MCF 10A (cell line): ENCODE measurements at regions not wholly inside any gene's neighbourhood (a gene's known extent, or its start where the extent isn't known, plus 50 kb on each side); places are given as distances from the start of the nearest gene placed in this dataset.
A peak's percentile ranks its signal among the peaks of the same experiment; 100 is the strongest.
"Not testable (repeated sequence)": the region's sequence is repeated elsewhere in the genome, so short reads cannot be mapped to it uniquely, and the experiment has no call there.

Source experiments
- BruUV-seq: library from RNA; stranded (reverse); fragments of 400-500 nt; replicated peaks from 2 replicates; lab custom pipeline; 2021; lab: Mats Ljungman, UMichigan
- CTCF ChIA-PET: fragments of 300-600 bp; sonication (Branson Sonifier 250); formaldehyde crosslinking; extraction: SDS; loops from one replicate; lab custom pipeline; 2021; ENCODE audit warnings: antibody characterized with exemption, inconsistent platforms; lab: Yijun Ruan, JAX
- POLR2A ChIA-PET: fragments of 300-600, 350-650 bp; sonication (Branson Sonifier 250); formaldehyde crosslinking; extraction: SDS; loops from one replicate; lab custom pipeline; 2020; ENCODE audit warnings: antibody characterized with exemption, inconsistent platforms; lab: Yijun Ruan, JAX
- DNase-seq: peaks from one replicate; pipeline ENCODE4 v3.0.0-alpha.2; 2018; ENCODE audit not compliant: unreplicated experiment
- H3K27ac Mint-ChIP-seq: one replicate; pipeline ENCODE4 v1.8.0; 2022; ENCODE audit warnings: mild to moderate bottlenecking, low read depth, mixed read lengths; ENCODE audit not compliant: unreplicated experiment
- H3K27me3 Mint-ChIP-seq: one replicate; pipeline ENCODE4 v1.8.0; 2022; ENCODE audit warnings: mixed read lengths; ENCODE audit not compliant: insufficient read depth, unreplicated experiment
- H3K36me3 Mint-ChIP-seq: one replicate; pipeline ENCODE4 v1.8.0; 2022; ENCODE audit warnings: mild to moderate bottlenecking, moderate library complexity, mixed read lengths; ENCODE audit not compliant: insufficient read depth, unreplicated experiment
- H3K4me1 Mint-ChIP-seq: one replicate; pipeline ENCODE4 v1.8.0; 2022; ENCODE audit warnings: mixed read lengths; ENCODE audit not compliant: insufficient read depth, unreplicated experiment
- H3K4me3 Mint-ChIP-seq: one replicate; pipeline ENCODE4 v1.8.0; 2022; ENCODE audit warnings: mild to moderate bottlenecking, moderate library complexity, mixed read lengths; ENCODE audit not compliant: unreplicated experiment
- H3K9me3 Mint-ChIP-seq: one replicate; pipeline ENCODE4 v1.8.0; 2022; ENCODE audit warnings: mixed read lengths; ENCODE audit not compliant: unreplicated experiment
- intact Hi-C: fragments of 100-400 bp; cut with micrococcal nuclease; formaldehyde crosslinking; loops from 2 replicates; pipeline ENCODE4 v1.14.1; 2022

- H3K4me3 Mint-ChIP-seq, result peak overlapping the region; percentile 77
- peak overlapping the region; percentile 99 for H3K27ac Mint-ChIP-seq
- H3K36me3 Mint-ChIP-seq, result peaks cover 20% of the 10 kb centered on the region
- POLR2A ChIA-PET, result interaction anchor here (0.7 to 2.2 kb wide), 4 partner anchors 11 to 814 kb away, joined by 3 to 25 read pairs (median 3); no protein-coding TSS in a partner anchor
- peak; percentile 82 for DNase-seq
- H3K4me1 Mint-ChIP-seq, CTCF ChIA-PET, H3K27me3 Mint-ChIP-seq, H3K9me3 Mint-ChIP-seq, intact Hi-C loops, BruUV-seq: not testable (repeated sequence)
Observed at GRCh38 chr1:146376309-146376707, 147.5 kb upstream of the NOTCH2NLA start.

- H3K36me3 Mint-ChIP-seq, result peaks cover 20% of the 10 kb centered on the region
- DNase-seq, CTCF ChIA-PET, H3K4me3 Mint-ChIP-seq, POLR2A ChIA-PET, H3K9me3 Mint-ChIP-seq, BruUV-seq, intact Hi-C loops, H3K27me3 Mint-ChIP-seq, H3K4me1 Mint-ChIP-seq, H3K27ac Mint-ChIP-seq: not testable (repeated sequence)
Observed at GRCh38 chr1:146375108-146375507, 146.3 kb upstream of the NOTCH2NLA start.

- Mint-ChIP-seq H3K27ac (peak overlapping the region; percentile 67), H3K4me3 (peak overlapping the region; percentile 71)
- peak; percentile 57 for DNase-seq
- CTCF ChIA-PET, H3K27me3 Mint-ChIP-seq, POLR2A ChIA-PET, H3K36me3 Mint-ChIP-seq, intact Hi-C loops, H3K9me3 Mint-ChIP-seq, BruUV-seq, H3K4me1 Mint-ChIP-seq: not testable (repeated sequence)
Observed at GRCh38 chr1:146369940-146370339, 141.1 kb upstream of the NOTCH2NLA start.

GRCh38 chr1:146355373-146355772, 126.6 kb upstream of the NOTCH2NLA start:
- DNase-seq, H3K9me3 Mint-ChIP-seq, BruUV-seq, H3K4me1 Mint-ChIP-seq, H3K4me3 Mint-ChIP-seq, H3K36me3 Mint-ChIP-seq, intact Hi-C loops, H3K27me3 Mint-ChIP-seq, POLR2A ChIA-PET, H3K27ac Mint-ChIP-seq, CTCF ChIA-PET: not testable (repeated sequence)

GRCh38 chr1:146326863-146327262, 98.0 kb upstream of the NOTCH2NLA start:
- BruUV-seq, CTCF ChIA-PET, DNase-seq, H3K27ac Mint-ChIP-seq, H3K36me3 Mint-ChIP-seq, H3K9me3 Mint-ChIP-seq, H3K4me1 Mint-ChIP-seq, POLR2A ChIA-PET, intact Hi-C loops, H3K27me3 Mint-ChIP-seq, H3K4me3 Mint-ChIP-seq: not testable (repeated sequence)

GRCh38 chr1:146324463-146324862, 95.6 kb upstream of the NOTCH2NLA start:
- DNase-seq, H3K4me3 Mint-ChIP-seq, H3K9me3 Mint-ChIP-seq, CTCF ChIA-PET, POLR2A ChIA-PET, H3K36me3 Mint-ChIP-seq, H3K27me3 Mint-ChIP-seq, H3K4me1 Mint-ChIP-seq, H3K27ac Mint-ChIP-seq, intact Hi-C loops, BruUV-seq: not testable (repeated sequence)

GRCh38 chr1:146323302-146323701, 94.5 kb upstream of the NOTCH2NLA start:
- H3K9me3 Mint-ChIP-seq, H3K27ac Mint-ChIP-seq, H3K4me3 Mint-ChIP-seq, CTCF ChIA-PET, intact Hi-C loops, H3K36me3 Mint-ChIP-seq, H3K4me1 Mint-ChIP-seq, H3K27me3 Mint-ChIP-seq, DNase-seq, POLR2A ChIA-PET: not testable (repeated sequence)
- TSS peak; percentile 99 for BruUV-seq

- POLR2A ChIA-PET, CTCF ChIA-PET, H3K9me3 Mint-ChIP-seq, H3K4me1 Mint-ChIP-seq, BruUV-seq, H3K27ac Mint-ChIP-seq, DNase-seq, intact Hi-C loops, H3K27me3 Mint-ChIP-seq, H3K36me3 Mint-ChIP-seq, H3K4me3 Mint-ChIP-seq: not testable (repeated sequence)
Observed at GRCh38 chr1:146322893-146323292, 94.1 kb upstream of the NOTCH2NLA start.

- H3K27me3 Mint-ChIP-seq, H3K36me3 Mint-ChIP-seq, H3K9me3 Mint-ChIP-seq, H3K4me3 Mint-ChIP-seq, POLR2A ChIA-PET, BruUV-seq, CTCF ChIA-PET, H3K27ac Mint-ChIP-seq, intact Hi-C loops, H3K4me1 Mint-ChIP-seq, DNase-seq: not testable (repeated sequence)
Observed at GRCh38 chr1:146318715-146319114, 89.9 kb upstream of the NOTCH2NLA start.

- BruUV-seq, H3K9me3 Mint-ChIP-seq, CTCF ChIA-PET, H3K4me1 Mint-ChIP-seq, POLR2A ChIA-PET, H3K36me3 Mint-ChIP-seq, H3K27ac Mint-ChIP-seq, H3K4me3 Mint-ChIP-seq, DNase-seq, intact Hi-C loops, H3K27me3 Mint-ChIP-seq: not testable (repeated sequence)
Observed at GRCh38 chr1:146317785-146318184, 89.0 kb upstream of the NOTCH2NLA start.
